Right forelimb (tissue), 1 donor: ENCODE measurements at regions not wholly inside any gene's neighbourhood (a gene's known extent, or its start where the extent isn't known, plus 50 kb on each side); places are given as distances from the start of the nearest gene placed in this dataset.
A peak's percentile ranks its signal among the peaks of the same experiment; 100 is the strongest.
"Not testable (repeated sequence)": the region's sequence is repeated elsewhere in the genome, so short reads cannot be mapped to it uniquely, and the experiment has no call there.

Source experiments
- DNase-seq: peaks from one replicate; pipeline ENCODE4 v3.0.0-alpha.2; 2018

GRCh38 chr2:134040626-134041172, 213.2 kb upstream of the MGAT5 start:
- DNase-seq = not testable (repeated sequence)

GRCh38 chr2:134041877-134042276, 212.0 kb upstream of the MGAT5 start:
- DNase-seq = no peak

- DNase-seq = not testable (repeated sequence)
Observed at GRCh38 chr2:134043028-134043427, 210.8 kb upstream of the MGAT5 start.

- DNase-seq = no peak
Observed at GRCh38 chr2:134052173-134052572, 201.7 kb upstream of the MGAT5 start.

GRCh38 chr2:134056173-134056572, 197.7 kb upstream of the MGAT5 start:
- no peak for DNase-seq

DNA sequence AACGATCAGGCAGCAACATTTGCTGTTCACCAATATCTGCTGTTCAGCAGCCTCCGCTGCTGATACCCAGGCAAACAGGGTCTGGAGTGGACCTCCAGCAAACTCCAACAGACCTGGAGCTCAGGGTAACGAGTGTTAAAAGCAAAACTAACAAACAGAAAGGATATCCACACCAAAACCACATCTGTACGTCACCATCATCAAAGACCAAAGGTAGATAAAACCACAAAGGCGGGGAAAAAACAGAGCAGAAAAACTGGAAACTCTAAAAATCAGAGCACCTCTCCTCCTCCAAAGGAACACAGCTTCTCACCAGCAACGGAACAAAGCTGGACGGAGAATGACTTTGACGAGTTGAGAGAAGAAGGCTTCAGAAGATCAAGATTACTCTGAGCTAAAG, 192.8 kb upstream of the MGAT5 start:
- not testable (repeated sequence) for DNase-seq

DNA sequence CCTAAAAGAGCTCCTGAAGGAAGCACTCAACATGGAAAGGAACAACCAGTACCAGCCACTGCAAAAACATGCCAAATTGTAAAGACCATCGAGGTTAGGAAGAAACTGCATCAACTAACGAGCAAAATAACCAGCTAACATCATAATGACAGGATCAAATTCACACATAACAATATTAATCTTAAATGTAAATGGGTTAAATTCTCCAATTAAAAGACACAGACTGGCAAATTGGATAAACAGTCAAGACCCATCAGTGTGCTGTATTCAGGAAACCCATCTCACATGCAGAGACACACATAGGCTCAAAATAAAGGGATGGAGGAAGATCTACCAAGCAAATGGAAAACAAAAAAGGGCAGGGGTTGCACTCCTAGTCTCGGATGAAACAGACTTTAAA, 191.6 kb upstream of the MGAT5 start:
- DNase-seq = not testable (repeated sequence)

DNA sequence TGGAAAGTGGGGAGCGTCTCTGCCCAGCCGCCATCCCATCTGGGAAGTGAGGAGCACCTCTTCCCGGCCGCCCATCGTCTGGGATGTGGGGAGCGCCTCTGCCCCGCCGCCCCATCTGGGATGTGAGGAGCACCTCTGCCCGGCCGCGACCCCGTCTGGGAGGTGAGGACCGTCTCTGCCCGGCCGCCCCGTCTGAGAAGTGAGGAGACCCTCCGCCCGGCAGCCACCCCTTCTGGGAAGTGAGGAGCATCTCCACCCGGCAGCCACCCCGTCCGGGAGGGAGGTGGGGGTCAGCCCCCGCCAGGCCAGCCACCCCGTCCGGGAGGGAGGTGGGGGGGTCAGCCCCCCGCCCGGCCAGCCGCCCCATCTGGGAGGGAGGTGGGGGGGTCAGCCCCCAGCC, 190.0 kb upstream of the MGAT5 start:
- DNase-seq = not testable (repeated sequence)

- DNase-seq = no peak
Observed at GRCh38 chr2:134070281-134070741, 183.6 kb upstream of the MGAT5 start.

GRCh38 chr2:134072341-134072740, 181.5 kb upstream of the MGAT5 start:
- DNase-seq = no peak

- DNase-seq = no peak
Observed at GRCh38 chr2:134073023-134073422, 180.8 kb upstream of the MGAT5 start.

DNA sequence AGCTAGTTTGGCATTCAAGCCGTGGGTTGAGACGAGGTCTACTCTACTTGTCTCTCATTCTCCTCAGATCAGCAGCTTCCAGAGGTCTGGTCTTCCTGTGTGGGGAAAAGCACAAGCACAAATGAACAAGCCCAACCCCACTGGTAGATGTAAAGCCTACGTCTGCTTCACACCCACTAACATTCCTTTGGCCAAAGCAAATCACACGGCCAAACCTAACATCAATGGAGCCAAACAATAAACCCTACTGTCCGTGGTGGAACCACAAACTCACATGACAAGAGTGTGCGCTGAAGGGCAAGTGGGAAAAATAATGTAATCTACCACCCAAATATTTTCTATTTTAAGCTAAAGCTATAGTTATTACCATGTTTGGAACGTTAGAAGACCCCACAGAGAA, 179.3 kb upstream of the MGAT5 start:
- DNase-seq = no peak

DNA sequence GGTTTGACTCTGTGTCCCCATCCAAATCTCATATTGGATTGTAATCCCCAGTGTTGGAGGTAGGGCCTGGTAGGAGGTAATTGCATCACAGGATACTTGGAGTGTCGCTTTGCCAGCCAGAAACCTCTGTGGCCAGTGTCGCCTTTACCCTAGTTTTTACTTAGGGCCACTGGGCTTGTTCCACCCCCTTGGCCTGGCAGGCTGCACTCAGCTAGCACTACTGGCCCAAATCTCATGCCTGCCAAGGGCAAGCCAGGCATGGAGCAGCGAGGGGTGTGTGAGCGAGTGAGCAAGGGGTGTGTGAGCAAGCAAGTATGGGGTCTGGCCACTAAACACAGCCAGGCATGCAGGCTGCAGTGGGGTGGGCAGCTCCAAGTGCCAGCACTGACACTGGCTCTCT, 178.7 kb upstream of the MGAT5 start:
- DNase-seq = no peak

DNA sequence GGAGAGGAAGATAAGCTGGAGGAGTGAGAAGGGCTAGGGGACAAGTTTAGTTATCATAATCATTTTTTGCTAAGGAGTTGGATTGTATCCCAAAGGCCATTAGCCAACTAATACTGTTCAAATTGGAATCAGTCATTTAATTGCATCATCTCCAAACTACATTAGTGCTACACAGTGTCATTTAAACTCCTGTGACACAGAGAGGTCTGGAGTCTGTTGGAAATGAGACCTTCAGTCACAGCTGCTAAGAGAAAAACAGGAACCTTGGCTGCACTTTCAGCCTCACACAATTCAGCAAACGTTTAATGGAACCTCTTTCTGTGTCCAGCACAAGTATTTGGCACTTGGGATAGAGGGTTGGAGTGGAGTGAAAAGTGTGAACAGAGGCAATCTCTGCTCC, 175.5 kb upstream of the MGAT5 start:
- no peak for DNase-seq

- DNase-seq = no peak
Observed at GRCh38 chr2:134079373-134079772, 174.5 kb upstream of the MGAT5 start.

- peak; percentile 47 for DNase-seq
Observed at GRCh38 chr2:134080386-134081089, 173.3 kb upstream of the MGAT5 start.

DNA sequence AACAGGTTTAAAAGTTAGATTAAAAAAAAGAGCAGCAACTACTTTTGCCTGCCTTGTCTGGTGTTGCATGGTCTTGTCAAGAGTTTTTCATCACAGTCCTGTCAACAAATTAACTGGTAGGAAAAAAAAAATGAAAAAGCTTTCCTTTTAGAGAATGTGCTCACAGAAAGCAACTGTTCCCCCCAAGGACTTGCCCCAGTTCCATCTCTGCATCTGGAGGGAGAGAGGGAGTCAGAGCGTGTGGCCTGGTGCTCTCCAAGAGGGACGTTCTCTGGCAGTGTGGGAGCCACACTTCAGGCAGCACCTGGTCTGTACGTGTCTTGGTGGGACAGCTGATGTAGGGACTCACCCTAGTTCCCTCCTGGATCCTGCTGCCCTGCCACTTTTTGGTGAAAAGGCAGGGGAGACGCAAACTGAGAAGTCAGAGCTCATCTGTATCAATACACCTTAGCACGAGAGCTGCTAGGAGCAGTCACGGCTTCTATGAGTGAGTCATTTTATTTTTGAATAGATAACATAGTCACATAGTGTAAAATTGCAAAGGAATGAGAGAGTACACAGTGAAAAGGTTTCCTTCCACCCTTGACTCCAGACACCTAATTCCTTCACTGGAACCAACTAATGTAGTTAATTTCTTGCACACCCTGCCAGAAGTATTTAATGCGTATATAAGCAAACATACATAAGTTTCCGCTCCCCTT, 172.5 kb upstream of the MGAT5 start:
- DNase-seq = no peak

DNA sequence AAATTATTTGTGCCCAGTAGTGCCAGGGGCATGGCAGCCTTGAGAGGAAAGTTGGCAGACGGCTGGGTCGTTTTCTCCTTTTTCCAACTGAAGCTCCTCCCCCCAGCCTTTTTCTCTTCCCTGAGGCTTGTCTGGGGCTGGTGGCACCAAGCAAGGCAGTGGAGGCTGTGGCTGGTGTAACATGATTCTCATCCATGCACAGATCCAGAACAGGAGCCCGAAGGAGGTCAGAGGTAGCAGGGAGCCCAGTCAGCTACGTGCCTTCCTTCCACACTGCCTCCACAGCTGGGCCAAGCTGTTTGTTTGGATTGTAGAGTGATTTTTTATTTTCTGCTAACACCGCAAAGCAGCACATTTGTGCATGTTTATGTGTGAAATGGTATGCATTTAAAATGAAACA, 170.3 kb upstream of the MGAT5 start:
- DNase-seq = no peak

DNA sequence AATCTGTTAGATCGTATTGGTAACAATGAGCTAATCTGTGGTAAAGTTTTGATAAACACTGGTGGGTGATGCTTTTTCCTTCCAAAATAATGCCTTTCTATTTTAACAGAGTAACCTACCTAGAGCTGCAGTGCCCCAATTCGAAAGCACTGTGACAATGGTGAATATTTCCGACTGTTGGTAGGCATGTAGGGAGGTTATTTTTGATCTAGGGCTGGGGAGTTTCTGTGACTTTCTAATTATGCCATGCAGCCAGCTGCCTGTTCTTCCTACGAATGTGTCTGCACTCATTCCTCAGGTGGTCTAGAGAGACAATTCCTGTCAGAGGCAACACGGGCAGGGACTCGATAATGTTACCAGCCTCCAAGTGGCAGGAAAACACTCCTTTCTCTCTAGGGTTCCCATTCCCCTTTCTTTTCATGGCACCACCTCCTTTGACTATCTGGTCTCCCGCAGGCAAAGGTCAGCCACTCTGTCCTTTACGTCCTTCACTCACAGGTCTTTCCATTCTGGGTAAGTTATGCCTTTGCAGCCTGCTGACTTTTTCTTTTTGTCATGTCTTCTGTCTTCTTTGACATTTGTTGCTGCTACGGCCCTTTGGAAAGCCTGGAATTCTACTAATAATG, 167.2 kb upstream of the MGAT5 start:
- no peak for DNase-seq

DNA sequence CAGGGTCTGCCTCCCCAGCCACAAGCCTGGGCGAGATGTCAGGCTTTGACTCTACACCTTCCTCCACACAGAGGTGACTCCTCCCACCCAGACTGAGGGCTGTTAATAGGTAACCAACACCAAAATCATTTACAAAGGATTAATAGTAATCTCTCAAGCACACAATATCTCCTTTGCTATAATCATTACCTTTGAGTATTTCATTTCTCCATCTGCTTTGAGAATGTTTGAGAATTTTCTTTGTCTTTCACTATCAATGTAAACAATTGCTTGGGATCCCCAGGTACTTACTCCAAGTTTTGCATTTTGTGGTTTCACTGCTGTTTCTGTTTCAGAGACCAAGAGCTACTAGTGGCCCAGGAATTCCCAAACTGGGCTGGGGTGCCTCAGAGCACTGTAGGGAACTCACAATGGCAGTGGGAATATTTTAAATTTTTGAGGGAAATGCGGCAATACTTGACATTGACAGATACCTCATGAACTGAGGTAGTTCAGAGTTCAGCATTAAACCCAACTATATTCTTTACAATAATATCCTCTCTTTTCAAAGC, 166.4 kb upstream of the MGAT5 start:
- DNase-seq = no peak

DNA sequence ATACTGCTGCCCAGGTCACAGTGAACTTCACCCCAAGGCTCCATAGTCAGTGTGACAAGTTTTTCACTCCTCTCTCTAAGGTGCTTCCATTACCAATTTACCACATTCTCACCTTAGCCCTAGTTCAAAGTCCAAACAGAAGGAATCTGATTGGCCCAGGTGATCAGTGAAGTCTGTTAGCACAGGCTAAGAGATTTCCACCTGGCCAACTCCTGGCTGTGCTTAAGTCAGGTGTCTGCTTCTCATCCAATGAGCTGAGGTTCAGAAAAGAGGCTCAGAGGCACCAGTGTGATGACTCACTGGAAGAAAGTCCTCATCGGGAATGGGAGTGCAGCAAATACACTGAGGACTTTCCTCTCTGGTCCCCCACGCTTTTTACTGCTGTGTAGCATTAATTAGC, 164.4 kb upstream of the MGAT5 start:
- no peak for DNase-seq

GRCh38 chr2:134097740-134098139, 156.1 kb upstream of the MGAT5 start:
- no peak for DNase-seq

GRCh38 chr2:134098321-134098720, 155.6 kb upstream of the MGAT5 start:
- no peak for DNase-seq
